ENCODE measurements at regions not wholly inside any gene's neighbourhood (a gene's known extent, or its start where the extent isn't known, plus 50 kb on each side); places are given as distances from the start of the nearest gene placed in this dataset.
A peak's percentile ranks its signal among the peaks of the same experiment; 100 is the strongest.

DNA sequence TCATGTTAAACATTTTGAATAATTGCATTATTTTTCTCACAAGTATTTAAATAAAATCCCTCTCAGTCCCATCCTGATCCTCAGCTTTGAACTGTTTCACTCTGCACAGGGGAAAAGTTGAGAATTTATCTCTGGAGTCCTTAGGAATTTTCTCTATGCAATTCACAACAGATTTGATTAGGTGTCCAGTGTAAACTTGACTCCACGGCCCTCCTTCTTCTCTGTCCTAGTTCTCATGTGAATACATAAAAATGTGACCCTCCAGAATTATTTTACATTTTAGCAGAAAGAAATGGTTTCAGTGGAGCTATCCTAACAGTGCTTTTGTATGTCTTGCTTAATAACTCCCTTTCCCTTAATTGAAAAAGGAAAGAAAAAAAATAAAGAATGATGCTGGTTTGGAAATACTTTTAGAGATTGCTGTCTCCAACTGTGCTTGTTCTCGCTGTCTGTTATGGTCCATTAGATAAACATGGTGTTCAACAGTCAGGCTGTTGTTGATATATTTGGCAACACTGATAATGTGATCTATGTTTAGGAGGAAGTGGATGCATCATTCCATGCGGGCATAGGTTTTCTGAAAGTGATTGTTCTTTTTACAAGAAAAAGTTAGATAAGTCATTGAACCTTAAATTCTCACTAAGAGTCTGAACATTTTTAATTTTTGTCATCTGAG, 599.4 kb upstream of the CITED2 start (continued):
- TF ChIP-seq TAL1 (IDR thresholded peaks at IDR 0.05): peak; percentile 70
- TF ChIP-seq POLR2AphosphoS2 (IDR thresholded peaks at IDR 0.05; ENCODE audit: low read length): no peak
- TF ChIP-seq, protein P1, sequence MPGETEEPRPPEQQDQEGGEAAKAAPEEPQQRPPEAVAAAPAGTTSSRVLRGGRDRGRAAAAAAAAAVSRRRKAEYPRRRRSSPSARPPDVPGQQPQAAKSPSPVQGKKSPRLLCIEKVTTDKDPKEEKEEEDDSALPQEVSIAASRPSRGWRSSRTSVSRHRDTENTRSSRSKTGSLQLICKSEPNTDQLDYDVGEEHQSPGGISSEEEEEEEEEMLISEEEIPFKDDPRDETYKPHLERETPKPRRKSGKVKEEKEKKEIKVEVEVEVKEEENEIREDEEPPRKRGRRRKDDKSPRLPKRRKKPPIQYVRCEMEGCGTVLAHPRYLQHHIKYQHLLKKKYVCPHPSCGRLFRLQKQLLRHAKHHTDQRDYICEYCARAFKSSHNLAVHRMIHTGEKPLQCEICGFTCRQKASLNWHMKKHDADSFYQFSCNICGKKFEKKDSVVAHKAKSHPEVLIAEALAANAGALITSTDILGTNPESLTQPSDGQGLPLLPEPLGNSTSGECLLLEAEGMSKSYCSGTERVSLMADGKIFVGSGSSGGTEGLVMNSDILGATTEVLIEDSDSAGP (CRISPR knock-in tag; IDR thresholded peaks at IDR 0.05): no peak
- TF ChIP-seq MXI1 (IDR thresholded peaks at IDR 0.05; ENCODE audit: low read depth, low read length): 0 out of 2 replicates have a peak, but pooled peaks have one; percentile 14
- TF ChIP-seq CBX2 (IDR thresholded peaks at IDR 0.05; ENCODE audit: insufficient read depth, low read length, poor library complexity, severe bottlenecking): no peak
- no peak for TF ChIP-seq ZNF311 (CRISPR knock-in tag; IDR thresholded peaks at IDR 0.05)
- TF ChIP-seq, protein P2, sequence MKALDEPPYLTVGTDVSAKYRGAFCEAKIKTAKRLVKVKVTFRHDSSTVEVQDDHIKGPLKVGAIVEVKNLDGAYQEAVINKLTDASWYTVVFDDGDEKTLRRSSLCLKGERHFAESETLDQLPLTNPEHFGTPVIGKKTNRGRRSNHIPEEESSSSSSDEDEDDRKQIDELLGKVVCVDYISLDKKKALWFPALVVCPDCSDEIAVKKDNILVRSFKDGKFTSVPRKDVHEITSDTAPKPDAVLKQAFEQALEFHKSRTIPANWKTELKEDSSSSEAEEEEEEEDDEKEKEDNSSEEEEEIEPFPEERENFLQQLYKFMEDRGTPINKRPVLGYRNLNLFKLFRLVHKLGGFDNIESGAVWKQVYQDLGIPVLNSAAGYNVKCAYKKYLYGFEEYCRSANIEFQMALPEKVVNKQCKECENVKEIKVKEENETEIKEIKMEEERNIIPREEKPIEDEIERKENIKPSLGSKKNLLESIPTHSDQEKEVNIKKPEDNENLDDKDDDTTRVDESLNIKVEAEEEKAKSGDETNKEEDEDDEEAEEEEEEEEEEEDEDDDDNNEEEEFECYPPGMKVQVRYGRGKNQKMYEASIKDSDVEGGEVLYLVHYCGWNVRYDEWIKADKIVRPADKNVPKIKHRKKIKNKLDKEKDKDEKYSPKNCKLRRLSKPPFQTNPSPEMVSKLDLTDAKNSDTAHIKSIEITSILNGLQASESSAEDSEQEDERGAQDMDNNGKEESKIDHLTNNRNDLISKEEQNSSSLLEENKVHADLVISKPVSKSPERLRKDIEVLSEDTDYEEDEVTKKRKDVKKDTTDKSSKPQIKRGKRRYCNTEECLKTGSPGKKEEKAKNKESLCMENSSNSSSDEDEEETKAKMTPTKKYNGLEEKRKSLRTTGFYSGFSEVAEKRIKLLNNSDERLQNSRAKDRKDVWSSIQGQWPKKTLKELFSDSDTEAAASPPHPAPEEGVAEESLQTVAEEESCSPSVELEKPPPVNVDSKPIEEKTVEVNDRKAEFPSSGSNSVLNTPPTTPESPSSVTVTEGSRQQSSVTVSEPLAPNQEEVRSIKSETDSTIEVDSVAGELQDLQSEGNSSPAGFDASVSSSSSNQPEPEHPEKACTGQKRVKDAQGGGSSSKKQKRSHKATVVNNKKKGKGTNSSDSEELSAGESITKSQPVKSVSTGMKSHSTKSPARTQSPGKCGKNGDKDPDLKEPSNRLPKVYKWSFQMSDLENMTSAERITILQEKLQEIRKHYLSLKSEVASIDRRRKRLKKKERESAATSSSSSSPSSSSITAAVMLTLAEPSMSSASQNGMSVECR (CRISPR knock-in tag; IDR thresholded peaks at IDR 0.05): no peak
- TF ChIP-seq, protein P3, sequence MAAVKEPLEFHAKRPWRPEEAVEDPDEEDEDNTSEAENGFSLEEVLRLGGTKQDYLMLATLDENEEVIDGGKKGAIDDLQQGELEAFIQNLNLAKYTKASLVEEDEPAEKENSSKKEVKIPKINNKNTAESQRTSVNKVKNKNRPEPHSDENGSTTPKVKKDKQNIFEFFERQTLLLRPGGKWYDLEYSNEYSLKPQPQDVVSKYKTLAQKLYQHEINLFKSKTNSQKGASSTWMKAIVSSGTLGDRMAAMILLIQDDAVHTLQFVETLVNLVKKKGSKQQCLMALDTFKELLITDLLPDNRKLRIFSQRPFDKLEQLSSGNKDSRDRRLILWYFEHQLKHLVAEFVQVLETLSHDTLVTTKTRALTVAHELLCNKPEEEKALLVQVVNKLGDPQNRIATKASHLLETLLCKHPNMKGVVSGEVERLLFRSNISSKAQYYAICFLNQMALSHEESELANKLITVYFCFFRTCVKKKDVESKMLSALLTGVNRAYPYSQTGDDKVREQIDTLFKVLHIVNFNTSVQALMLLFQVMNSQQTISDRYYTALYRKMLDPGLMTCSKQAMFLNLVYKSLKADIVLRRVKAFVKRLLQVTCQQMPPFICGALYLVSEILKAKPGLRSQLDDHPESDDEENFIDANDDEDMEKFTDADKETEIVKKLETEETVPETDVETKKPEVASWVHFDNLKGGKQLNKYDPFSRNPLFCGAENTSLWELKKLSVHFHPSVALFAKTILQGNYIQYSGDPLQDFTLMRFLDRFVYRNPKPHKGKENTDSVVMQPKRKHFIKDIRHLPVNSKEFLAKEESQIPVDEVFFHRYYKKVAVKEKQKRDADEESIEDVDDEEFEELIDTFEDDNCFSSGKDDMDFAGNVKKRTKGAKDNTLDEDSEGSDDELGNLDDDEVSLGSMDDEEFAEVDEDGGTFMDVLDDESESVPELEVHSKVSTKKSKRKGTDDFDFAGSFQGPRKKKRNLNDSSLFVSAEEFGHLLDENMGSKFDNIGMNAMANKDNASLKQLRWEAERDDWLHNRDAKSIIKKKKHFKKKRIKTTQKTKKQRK (IDR thresholded peaks at IDR 0.05; ENCODE audit: borderline replicate concordance, low read depth, low read length): no peak
- TF ChIP-seq RCOR1 (IDR thresholded peaks at IDR 0.05; ENCODE audit: borderline replicate concordance in 1 of 2, low read depth in 2 of 2, low read length in 2 of 2): peak in 1 of 2 experiments; percentile 81; a peak in 2 of 4 replicates
- TF ChIP-seq, protein P4, sequence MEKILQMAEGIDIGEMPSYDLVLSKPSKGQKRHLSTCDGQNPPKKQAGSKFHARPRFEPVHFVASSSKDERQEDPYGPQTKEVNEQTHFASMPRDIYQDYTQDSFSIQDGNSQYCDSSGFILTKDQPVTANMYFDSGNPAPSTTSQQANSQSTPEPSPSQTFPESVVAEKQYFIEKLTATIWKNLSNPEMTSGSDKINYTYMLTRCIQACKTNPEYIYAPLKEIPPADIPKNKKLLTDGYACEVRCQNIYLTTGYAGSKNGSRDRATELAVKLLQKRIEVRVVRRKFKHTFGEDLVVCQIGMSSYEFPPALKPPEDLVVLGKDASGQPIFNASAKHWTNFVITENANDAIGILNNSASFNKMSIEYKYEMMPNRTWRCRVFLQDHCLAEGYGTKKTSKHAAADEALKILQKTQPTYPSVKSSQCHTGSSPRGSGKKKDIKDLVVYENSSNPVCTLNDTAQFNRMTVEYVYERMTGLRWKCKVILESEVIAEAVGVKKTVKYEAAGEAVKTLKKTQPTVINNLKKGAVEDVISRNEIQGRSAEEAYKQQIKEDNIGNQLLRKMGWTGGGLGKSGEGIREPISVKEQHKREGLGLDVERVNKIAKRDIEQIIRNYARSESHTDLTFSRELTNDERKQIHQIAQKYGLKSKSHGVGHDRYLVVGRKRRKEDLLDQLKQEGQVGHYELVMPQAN (IDR thresholded peaks at IDR 0.05; ENCODE audit: borderline replicate concordance): no peak
- TF ChIP-seq MEF2A (IDR thresholded peaks at IDR 0.05; ENCODE audit: control insufficient read depth, low read depth, low read length): peak; percentile 78

Measured in K562 (cell line).